Osteocyte (in vitro differentiated cells): ENCODE measurements at regions not wholly inside any gene's neighbourhood (a gene's known extent, or its start where the extent isn't known, plus 50 kb on each side); places are given as distances from the start of the nearest gene placed in this dataset.

Experiments
- DNase-seq: peaks from one replicate; pipeline ENCODE4 v3.0.0; 2021; ENCODE audit warnings: mixed read lengths; ENCODE audit not compliant: unreplicated experiment; ENCODE audit errors: extremely low spot score
- H3K27ac Mint-ChIP-seq: one replicate; pipeline ENCODE4 v1.8.0; 2021; ENCODE audit warnings: mild to moderate bottlenecking, mixed read lengths; ENCODE audit not compliant: unreplicated experiment
- H3K27me3 Mint-ChIP-seq: one replicate; pipeline ENCODE4 v1.8.0; 2021; ENCODE audit warnings: mixed read lengths; ENCODE audit not compliant: unreplicated experiment
- H3K36me3 Mint-ChIP-seq: one replicate; pipeline ENCODE4 v1.8.0; 2021; ENCODE audit warnings: mixed read lengths; ENCODE audit not compliant: unreplicated experiment
- H3K4me1 Mint-ChIP-seq: one replicate; pipeline ENCODE4 v1.8.0; 2021; ENCODE audit warnings: mixed read lengths; ENCODE audit not compliant: unreplicated experiment
- H3K4me3 Mint-ChIP-seq: one replicate; pipeline ENCODE4 v1.8.0; 2021; ENCODE audit warnings: mild to moderate bottlenecking, moderate library complexity, mixed read lengths; ENCODE audit not compliant: unreplicated experiment
- H3K9me3 Mint-ChIP-seq: one replicate; pipeline ENCODE4 v1.8.0; 2021; ENCODE audit warnings: mixed read lengths; ENCODE audit not compliant: unreplicated experiment
- CTCF ChIP-seq: fragments of 200-600 bp; sonication (generic); IDR thresholded peaks from 2 replicates; pipeline ENCODE4 v1.5.0; 2021; ENCODE audit warnings: antibody characterized with exemption, mild to moderate bottlenecking, moderate library complexity

DNA sequence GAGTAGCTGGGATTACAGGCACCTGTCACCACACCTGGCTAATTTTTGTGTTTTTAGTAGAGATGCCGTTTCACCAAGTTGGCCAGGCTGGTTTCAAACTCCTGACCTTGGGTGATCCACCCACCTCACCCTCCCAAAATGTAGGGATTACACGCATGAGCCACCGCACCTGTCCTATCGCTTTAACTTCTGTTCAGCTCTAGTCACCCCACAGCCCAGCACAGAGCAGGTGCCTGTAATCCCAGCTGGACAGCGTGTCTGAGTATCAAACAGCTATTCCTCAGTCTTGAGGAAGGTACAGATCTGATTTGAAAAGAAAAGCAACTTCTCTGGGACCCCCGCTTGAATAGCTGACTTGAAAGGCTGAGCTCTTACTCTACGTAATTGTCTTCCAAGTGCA lies 149.1 kb downstream of the CTTN start:
- Mint-ChIP-seq H3K27me3 (peaks cover 2% of the 10 kb centered on the region), H3K4me1 (no peaks in the 10 kb centered on the region), H3K27ac (no peak overlapping the region), H3K9me3 (no peaks in the 10 kb centered on the region), H3K36me3 (no peaks in the 10 kb centered on the region), H3K4me3 (no peak overlapping the region)
- TF ChIP-seq CTCF = no peak
- DNase-seq = no peak

DNA sequence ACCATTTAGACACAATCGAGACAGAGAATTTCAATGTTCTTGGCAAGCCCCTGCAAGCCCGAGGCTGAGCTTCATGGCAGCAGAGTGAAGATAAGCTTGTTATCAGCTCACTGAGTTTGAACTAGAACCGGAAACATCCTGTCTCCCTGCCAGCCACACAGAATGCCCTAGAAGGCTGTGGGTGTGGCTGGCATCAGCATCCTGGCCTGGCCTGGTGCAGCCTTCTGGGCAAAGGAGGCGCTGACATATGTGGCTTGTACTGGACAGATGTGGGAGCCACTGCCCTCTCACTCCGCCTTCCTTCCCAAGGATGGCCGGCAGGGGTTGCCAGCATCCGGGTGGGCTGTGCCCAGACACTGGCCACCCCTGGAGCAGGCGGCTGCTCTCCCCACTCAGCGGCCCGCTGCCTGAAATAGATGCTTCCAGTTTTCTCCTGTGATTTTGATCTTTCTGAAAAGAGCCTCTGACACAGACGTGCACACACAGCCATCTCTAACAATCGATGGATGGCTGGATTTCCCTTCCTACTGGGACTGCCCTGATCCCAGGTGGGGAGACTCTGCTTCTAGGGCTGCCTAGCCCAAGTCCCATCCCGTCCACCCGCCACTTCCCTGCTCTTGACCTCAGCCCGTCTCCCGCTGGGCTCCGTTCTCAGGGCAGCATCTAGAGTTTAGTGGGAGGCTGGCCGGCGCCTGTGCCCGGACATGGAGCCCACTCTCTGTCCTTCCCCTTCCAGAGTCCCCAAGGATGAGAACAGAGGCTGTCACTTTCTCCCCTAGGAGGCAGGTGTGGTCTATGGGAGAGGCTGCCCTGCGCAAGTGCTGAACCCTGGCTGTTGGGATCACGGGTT lies 149.7 kb downstream of the CTTN start:
- no peak for DNase-seq
- Mint-ChIP-seq H3K27ac (no peak overlapping the region), H3K4me3 (no peak overlapping the region), H3K27me3 (peaks cover 2% of the 10 kb centered on the region), H3K4me1 (no peaks in the 10 kb centered on the region), H3K9me3 (no peaks in the 10 kb centered on the region), H3K36me3 (no peaks in the 10 kb centered on the region)
- TF ChIP-seq CTCF = no peak

- no peak for DNase-seq
- Mint-ChIP-seq H3K9me3 (no peaks in the 10 kb centered on the region), H3K4me3 (no peak overlapping the region), H3K27ac (no peak overlapping the region), H3K27me3 (peaks cover 2% of the 10 kb centered on the region), H3K36me3 (no peaks in the 10 kb centered on the region), H3K4me1 (no peaks in the 10 kb centered on the region)
- TF ChIP-seq CTCF = no peak
Measured at GRCh38 chr11:70548976-70549375, 150.6 kb downstream of the CTTN start.

DNA sequence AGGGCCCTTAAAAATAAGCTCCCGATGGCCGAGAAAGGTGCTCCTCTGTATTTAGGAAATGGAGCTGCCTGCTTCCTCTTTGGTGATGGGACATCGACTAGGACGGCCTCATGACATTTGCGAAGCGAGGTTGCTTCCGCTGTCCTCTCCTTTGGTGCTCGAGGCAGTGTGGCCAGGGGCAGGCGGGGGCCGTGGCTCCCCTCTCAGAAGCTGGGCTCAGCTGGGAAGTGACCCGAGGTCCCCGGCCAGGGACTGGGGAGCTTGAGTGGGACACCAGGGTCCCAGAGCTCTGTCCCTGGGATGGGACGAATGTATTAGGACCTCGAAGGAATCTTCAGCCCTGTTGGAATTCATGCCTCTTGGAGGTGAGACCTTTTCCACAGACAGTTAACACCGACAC lies 151.1 kb downstream of the CTTN start:
- H3K27me3 Mint-ChIP-seq = peaks cover 2% of the 10 kb centered on the region
- no peaks in the 10 kb centered on the region for H3K36me3 Mint-ChIP-seq
- no peaks in the 10 kb centered on the region for H3K9me3 Mint-ChIP-seq
- no peak for TF ChIP-seq CTCF
- no peak overlapping the region for H3K4me3 Mint-ChIP-seq
- H3K4me1 Mint-ChIP-seq = no peaks in the 10 kb centered on the region
- no peak overlapping the region for H3K27ac Mint-ChIP-seq
- DNase-seq = no peak

- H3K27me3 Mint-ChIP-seq = peaks cover 2% of the 10 kb centered on the region
- no peak overlapping the region for H3K4me3 Mint-ChIP-seq
- H3K9me3 Mint-ChIP-seq = no peaks in the 10 kb centered on the region
- no peaks in the 10 kb centered on the region for H3K36me3 Mint-ChIP-seq
- no peak for TF ChIP-seq CTCF
- no peaks in the 10 kb centered on the region for H3K4me1 Mint-ChIP-seq
- no peak for DNase-seq
- H3K27ac Mint-ChIP-seq = no peak overlapping the region
Measured at GRCh38 chr11:70549796-70550195, 151.5 kb downstream of the CTTN start.
